Ammon's horn (tissue), 1 donor: ENCODE measurements at regions not wholly inside any gene's neighbourhood (a gene's known extent, or its start where the extent isn't known, plus 50 kb on each side); places are given as distances from the start of the nearest gene placed in this dataset.
"Not testable (repeated sequence)": the region's sequence is repeated elsewhere in the genome, so short reads cannot be mapped to it uniquely, and the experiment has no call there.

Source experiments
- DNase-seq: peaks from one replicate; pipeline ENCODE4 v3.0.0-alpha.2; 2016; ENCODE audit warnings: low spot score

- no peak for DNase-seq
Observed at GRCh38 chr17:13140750-13141149, 122.9 kb upstream of the ELAC2 start.

DNA sequence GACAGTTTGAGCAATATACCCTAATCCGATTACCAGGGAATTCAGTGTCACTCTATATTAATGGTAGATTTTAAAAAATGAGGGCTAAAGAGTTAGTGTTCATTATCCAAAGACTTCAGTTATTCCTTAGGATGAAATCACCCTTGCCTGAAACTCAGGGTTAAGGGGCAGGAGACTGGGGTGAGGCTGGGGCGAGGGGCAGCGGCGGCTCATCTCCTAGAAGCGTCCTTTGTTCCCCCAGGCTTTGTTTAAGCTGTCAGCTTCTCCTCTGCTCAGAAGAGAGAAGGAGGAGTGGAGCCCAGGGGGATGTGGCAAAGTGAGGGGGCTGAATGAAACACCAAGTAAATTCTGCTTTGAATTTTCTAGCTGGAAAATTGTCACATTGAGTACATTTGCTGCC lies 117.7 kb upstream of the ELAC2 start:
- DNase-seq, result no peak

DNA sequence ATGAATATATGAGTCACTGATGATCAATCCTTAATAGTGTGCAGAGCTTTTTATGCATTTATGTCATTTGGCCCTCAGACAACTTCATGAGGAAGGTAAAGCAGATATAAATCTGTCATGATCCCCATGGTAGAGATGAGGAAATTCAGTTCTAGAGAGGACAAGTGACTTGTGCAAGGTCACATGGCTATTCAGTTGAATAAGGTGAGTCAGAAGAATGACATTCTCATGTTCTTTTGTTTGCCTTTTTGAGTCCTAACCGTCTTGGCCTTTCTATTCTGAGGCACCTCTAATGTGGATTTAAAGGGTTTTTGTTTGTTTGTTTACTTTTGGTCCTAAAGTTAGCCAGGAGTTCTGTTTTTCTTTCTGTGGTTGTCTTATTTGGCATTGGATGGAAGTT lies 116.2 kb upstream of the ELAC2 start:
- no peak for DNase-seq

DNA sequence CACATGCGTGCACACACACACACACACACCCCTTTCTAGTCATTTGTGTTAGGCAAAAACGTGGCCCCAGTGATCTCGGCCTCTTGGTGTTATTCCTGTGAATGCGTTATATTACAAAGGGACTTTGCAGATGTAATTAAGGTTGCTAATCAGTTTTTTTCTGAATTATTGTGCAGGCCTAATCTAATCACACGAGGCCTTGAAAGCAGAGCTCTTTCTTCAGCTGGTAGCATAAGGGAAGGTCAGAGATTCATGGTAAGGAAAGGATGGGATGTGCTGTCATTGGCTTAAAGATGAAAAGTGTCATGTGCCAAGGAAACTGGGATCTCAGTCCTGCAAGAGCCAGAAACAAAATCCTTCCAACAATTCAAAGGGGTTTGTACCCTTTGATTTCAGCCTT lies 113.4 kb upstream of the ELAC2 start:
- DNase-seq, result no peak

- DNase-seq, result no peak
Observed at GRCh38 chr17:13129356-13129755, 111.5 kb upstream of the ELAC2 start.

GRCh38 chr17:13128676-13129075 lies 110.8 kb upstream of the ELAC2 start:
- no peak for DNase-seq

- DNase-seq, result no peak
Observed at GRCh38 chr17:13127921-13128602, 110.2 kb upstream of the ELAC2 start.

DNA sequence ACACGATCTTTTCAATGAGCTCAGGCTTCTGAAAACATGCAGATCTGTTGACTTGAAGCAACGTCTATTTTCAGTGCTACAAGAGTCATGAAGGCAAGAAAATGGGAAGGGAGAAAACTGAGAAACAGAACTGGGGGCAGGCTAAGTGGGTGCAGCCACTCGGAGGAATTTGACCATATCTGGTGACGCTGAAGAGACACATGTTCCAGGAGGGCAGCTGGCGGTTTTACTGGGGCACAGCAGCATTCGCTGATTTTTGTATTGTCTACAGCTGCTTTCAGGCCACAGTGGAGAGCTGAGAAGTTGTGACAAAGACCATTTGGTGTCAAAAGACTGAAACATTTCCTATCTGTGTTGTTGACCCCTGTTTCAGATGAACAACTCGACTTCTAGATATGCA lies 103.0 kb upstream of the ELAC2 start:
- DNase-seq, result no peak

DNA sequence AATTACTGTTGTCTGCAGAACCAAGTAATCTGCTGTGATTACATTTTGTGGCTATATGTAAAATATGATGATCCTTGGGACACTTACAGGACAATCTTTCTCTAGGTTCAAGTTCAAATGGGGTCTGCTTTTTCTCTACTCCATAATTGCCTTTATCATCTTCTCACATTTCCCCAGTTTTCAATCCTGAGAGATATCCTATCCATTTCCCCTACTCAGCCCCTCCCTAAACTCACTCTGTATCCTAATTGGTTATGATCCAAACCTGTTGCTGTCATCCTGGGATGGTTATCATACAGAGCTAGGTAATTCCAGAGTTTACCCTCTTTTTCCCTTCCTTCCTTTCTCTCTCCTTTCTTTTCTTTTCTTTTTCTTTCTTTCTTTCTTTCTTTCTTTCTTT lies 100.5 kb upstream of the ELAC2 start:
- no peak for DNase-seq

DNA sequence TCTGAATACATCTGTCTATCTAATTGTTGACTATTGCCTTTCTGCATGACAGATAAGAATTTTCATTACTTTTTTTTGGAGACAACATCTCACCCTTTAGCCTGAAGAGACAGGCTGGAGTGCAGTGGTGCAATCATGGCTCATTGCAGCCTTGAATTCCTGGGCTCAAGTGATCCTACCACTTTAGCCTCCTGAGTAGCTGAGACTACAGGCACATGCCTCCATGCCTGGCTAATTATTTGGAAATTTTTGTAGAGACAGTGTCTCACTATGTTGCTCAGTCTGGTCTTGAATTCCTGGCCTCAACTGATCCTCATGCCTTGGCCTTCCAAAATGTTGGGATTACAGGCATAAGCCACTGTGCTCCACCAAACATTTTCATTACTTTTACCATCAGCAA lies 99.8 kb upstream of the ELAC2 start:
- DNase-seq, result no peak

DNA sequence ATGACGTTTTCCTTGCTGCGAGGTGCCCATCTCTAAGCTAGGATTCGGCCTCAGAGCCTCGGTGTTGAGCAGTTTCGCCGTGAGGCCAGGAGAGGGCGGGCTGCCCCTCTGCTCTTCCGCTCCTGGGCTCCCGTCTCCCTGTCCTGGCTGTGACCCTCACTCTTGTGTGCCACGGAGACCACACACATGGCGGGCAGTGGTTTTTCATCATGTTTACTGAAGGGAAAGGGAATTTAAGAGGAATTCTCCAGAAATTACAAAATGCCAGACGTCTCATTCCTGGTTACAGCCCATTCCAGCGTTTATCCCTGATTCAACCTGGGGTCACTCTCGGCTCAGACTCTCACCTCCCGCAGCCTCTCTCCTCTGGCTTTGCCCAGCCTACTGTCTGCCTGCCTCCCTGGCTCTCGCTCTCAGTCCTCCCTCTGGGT lies 96.8 kb upstream of the ELAC2 start:
- DNase-seq, result peak; percentile 27

GRCh38 chr17:13113821-13114525 lies 96.1 kb upstream of the ELAC2 start:
- DNase-seq, result no peak

DNA sequence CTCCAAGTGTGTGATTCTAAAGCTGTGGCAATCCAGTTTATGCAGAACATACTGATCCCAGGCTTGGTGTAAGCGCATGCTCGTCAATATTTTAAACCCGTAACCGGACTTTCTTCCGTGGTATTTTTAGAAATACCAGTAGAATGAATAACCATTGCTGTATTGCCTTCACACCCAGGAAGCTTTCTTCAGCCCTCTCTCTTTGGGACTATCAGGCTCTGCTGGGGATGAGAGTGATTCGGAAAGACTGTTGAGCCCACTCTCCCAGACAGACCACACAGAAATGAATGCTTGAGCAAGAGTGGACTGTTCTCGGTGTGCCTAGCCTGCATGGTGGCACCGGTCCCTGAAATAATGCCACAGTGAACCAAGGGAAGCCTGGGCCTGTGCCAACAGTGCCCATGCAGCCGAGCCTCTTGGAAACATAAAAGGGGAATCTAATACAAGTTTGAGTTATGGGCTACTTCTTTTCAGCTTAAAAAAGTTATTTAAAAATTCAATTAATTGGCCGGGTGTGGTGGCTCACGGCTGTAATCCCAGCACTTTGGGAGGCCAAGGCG lies 89.9 kb upstream of the ELAC2 start:
- no peak for DNase-seq

DNA sequence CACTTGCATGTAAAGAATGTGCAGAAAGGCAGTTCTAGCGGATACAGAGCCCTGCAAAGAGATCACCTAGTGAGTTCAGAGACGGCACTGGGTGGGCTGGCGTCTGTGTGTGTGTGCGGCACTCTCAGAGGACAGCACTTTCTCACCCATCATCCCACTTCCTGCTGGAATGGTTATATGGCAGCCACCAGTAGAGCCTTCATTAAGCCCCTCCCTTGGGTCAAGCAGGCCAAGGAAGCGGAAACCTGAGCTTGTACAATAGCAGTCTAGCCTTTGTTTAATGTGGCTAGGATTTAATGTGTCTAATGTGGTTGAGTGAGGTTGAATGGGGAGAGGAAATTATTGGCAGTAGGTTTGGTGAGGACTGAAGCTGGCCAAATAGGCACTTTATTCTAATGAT lies 88.3 kb upstream of the ELAC2 start:
- no peak for DNase-seq

DNA sequence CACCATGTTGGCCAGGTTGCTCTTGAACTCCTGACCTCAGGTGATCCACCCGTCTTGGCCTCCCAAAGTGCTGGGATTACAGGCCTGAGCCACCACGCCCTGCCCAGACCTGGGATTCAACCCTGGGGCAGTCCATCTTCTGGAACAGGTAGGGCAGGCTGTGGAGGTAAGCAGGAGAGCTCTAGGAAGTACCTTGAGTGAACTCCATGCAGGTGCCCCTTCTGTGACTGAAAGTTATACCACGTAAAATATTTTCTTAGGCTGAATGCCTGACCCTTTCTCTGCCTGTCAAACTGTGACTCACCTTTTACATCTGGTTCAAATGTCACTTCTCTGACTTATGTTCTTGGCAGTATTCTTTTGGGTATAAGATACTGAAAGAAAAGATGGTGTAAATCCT lies 86.7 kb upstream of the ELAC2 start:
- DNase-seq, result no peak

DNA sequence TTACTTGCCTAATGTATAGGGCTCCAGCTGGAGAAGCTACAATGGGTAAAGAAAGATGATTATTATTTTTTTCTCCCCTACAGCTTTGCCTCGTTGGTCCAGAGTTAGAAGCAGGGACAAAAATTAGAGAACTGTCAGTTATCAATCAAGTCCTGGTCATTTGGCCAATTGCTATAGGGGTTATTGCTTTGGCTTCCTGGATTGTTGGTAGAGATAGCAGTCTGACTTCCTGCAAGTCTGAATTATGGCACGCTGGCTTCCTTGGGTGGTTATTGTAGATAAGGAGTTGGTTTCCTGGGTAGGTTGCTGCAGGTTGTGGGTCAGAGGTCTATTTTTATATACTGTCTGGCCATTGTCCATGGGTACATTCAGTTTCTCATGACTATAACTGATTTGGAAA lies 84.7 kb upstream of the ELAC2 start:
- no peak for DNase-seq

DNA sequence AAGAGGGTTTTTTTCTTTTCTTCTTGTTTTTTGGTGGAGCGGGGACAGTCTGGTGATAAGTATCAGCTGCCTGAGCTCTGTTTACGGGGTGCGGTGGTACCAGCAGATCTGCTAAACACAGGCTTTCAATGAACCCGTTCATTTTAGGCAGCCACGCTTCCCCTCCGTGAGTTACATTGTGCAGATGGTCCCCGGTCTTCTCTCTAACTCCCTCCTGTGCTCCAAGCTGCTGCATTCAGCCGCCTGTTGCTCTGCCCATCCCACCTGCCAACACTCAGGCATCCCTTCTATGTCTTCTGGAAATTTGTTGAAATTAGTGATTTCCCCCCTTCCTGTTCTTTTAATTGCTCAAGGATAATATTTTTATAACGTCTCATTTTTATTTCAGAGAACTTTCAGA lies 82.1 kb upstream of the ELAC2 start:
- peak; percentile 31 for DNase-seq

GRCh38 chr17:13099089-13099735 lies 81.4 kb upstream of the ELAC2 start:
- DNase-seq, result no peak

DNA sequence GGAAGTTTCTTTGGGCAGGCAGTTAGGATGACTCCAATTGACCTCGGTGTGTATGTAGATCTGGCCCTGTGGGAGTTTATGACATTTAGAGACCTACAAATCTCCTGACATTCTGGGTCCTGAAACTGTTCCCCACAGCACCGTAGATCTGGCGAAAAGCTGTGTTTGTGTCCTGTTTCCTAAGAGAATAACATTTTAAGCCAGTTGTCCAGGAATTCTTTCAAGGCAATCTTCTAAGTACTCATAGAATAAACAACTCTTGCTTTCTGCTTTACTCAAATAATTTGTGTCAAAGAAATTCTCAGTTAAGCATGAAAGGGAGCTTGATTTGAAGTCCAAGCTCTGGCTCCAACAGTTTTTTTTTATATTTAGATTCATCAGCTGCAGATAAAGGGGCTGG lies 78.5 kb upstream of the ELAC2 start:
- no peak for DNase-seq

- not testable (repeated sequence) for DNase-seq
Observed at GRCh38 chr17:13092010-13092409, 74.2 kb upstream of the ELAC2 start.

- DNase-seq, result no peak
Observed at GRCh38 chr17:13088666-13089065, 70.8 kb upstream of the ELAC2 start.

DNA sequence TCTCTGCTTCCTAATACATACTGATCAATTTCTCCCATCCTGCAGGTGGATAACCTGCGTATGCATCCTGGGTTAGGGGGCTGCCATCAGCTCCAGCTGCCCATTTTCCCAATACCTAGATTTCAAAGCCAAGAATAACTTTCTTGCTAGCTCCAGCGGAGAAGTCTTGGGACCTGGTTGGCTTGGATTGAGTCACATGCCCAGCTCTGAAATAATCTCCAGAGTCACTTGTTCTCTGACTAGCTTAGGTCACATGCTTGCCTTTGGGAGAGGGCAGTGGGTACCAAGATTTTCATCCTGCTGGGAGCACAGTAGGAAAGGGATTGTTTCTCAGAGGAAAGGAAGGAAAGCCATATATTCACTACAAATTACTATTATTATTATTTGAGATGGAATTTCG lies 70.0 kb upstream of the ELAC2 start:
- DNase-seq, result no peak

DNA sequence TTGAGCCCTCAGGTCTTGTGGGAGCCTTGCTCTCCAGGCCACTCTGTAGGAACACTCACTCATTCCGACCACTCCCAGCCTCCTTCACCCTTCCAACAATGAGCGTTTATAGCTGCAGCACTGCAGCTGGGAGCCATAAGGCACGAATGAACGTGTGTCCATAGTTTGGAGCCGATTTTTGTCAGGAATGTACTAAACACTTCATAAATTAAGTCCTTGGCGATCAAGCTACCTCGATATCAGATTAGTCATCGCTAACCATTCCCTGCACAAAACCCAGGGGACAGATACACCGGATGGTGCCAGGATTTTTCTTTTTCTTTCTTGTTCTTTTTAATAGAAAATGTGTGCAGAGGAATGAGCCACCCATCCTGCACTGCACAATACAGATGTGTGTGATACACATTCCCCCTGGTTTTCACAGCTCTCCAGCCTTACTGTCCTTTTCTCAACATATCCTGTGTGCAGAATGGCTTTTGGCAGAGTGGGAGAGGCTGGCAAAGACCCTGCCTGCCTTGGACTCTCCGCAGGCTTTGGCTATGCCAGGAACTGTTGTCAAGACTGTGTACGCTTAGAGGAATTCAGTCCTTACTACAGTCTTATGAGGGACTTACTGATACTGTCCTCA lies 68.4 kb upstream of the ELAC2 start:
- DNase-seq, result no peak
